Astrocyte of the spinal cord (primary cell): ENCODE measurements at regions not wholly inside any gene's neighbourhood (a gene's known extent, or its start where the extent isn't known, plus 50 kb on each side); places are given as distances from the start of the nearest gene placed in this dataset.

Experiments
- DNase-seq: peaks from one replicate; pipeline ENCODE4 v3.0.0; 2011; ENCODE audit warnings: low read depth, low spot score
- H3K4me3 ChIP-seq: 2 replicates; pipeline ENCODE4 v1.5.1; 2011; ENCODE audit warnings: low read depth, mild to moderate bottlenecking, low read length, moderate library complexity
- CTCF ChIP-seq: IDR thresholded peaks from 2 replicates; pipeline ENCODE4 v1.5.1; 2012; ENCODE audit warnings: low read depth, mild to moderate bottlenecking, low read length, inconsistent platforms
- in situ Hi-C: cut with HindIII; loops from 2 replicates; pipeline ENCODE4 v1.10.0; 2017; ENCODE audit warnings: low sequenced_read_pairs

- H3K4me3 ChIP-seq: no peak overlapping the region
- DNase-seq: no peak
- in situ Hi-C loops: no loop called here
- no peak for TF ChIP-seq CTCF
Measured at GRCh38 chr15:25185791-25186190, 231.0 kb downstream of the SNRPN start.

DNA sequence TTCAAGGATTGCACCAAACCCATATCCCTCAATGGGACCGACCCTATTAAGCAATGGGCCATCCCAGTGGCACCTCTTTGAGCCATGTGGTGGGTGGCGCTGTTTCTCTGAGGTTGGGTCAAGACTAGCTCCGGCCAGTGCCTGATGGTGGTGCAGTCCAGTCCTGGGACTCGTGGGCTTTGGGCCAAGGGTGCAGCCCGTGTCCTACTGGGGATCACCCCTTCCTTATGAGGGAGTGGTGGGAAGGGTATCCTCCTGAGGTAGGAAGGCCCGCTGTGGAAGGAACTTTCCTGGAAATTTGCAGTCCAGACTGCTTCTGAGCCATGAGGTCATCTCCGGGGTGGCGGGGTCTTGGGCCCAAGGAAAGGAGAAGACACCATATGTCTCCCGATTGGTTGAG lies 231.6 kb downstream of the SNRPN start:
- H3K4me3 ChIP-seq: no peak overlapping the region
- TF ChIP-seq CTCF: no peak
- in situ Hi-C loops: no loop called here
- DNase-seq: no peak

GRCh38 chr15:25186906-25187645 lies 232.3 kb downstream of the SNRPN start:
- no peak for DNase-seq
- TF ChIP-seq CTCF: no peak
- in situ Hi-C loops: no loop called here
- H3K4me3 ChIP-seq: no peak overlapping the region

- no peak overlapping the region for H3K4me3 ChIP-seq
- TF ChIP-seq CTCF: no peak
- no peak for DNase-seq
- in situ Hi-C loops: no loop called here
Measured at GRCh38 chr15:25188051-25188450, 233.3 kb downstream of the SNRPN start.

- in situ Hi-C loops: no loop called here
- no peak overlapping the region for H3K4me3 ChIP-seq
- no peak for TF ChIP-seq CTCF
- no peak for DNase-seq
Measured at GRCh38 chr15:25188551-25189101, 233.8 kb downstream of the SNRPN start.

DNA sequence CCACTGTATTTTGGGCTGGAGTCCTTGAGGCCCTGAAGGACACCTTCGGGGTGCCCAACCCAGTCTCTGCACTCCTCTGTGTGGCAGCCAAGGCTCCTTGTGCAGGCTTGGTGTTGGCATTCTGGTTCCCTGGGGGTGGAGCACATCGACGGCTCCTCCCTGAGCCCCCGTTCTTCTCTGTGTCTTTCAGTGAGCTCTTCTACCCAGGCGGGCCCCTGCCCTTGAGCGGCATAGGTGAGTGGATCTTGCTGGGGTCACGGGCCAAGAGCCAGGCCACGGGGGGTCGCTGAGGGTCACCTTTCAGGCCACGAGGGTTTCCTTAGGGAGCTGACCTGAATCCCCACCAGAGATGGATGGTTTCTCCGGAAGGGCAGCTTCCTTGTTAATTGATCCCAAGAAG lies 234.8 kb downstream of the SNRPN start:
- no peak for TF ChIP-seq CTCF
- in situ Hi-C loops: no loop called here
- no peak for DNase-seq

DNA sequence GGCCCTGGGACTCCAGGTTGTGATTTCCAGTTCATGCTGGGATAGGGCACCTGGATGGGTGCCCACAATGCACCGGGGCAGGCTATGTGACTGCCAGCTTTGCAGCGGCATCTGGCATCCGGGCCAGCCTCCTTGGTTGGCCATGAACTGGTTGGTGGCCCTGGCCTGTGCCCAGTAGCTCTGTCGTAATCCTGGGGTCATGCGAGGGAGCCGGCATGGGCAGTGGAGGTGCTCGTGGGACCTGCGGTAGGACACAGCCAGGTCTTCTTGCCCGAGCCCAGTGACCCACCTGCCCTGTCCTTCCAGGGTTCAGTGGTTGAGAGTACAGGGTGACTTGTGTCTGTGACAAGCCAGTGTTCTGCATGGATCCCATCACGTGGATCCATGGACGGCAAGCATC lies 237.9 kb downstream of the SNRPN start:
- in situ Hi-C loops: no loop called here
- no peak for TF ChIP-seq CTCF
- no peak overlapping the region for H3K4me3 ChIP-seq
- no peak for DNase-seq

More for the DNA sequence above, 234.8 kb downstream of the SNRPN start:
- no peak overlapping the region for H3K4me3 ChIP-seq
